Gastrocnemius medialis (tissue), 4 donors: ENCODE measurements at regions not wholly inside any gene's neighbourhood (a gene's known extent, or its start where the extent isn't known, plus 50 kb on each side); places are given as distances from the start of the nearest gene placed in this dataset.

Source experiments
- CTCF ChIP-seq, 5 experiments: fragments of 450-650 bp in 3 of 5; fragments of 200-600 bp in 2 of 5; sonication (generic) in 2 of 5; IDR thresholded peaks in 4 of 5; conservative IDR thresholded peaks in 1 of 5; 1 replicate in 4 of 5; 2 replicates in 1 of 5; pipeline ENCODE4 v1.5.1; 2016 to 2019; ENCODE audit warnings: antibody characterized with exemption in 5 of 5, mild to moderate bottlenecking in 3 of 5, moderate library complexity in 3 of 5
- POLR2A ChIP-seq, 2 donors: fragments of 450-650 bp; IDR thresholded peaks; one replicate each; pipeline ENCODE4 v1.6.1; 2017; ENCODE audit warnings: antibody characterized with exemption in 2 of 2, mild to moderate bottlenecking in 2 of 2, moderate library complexity in 2 of 2

GRCh38 chr2:237238249-237238648, 152.6 kb downstream of the COPS8 start:
- TF ChIP-seq CTCF (IDR thresholded peaks at IDR 0.05 in 4 of 5, conservative IDR thresholded peaks at IDR 0.05 in 1 of 5) (no peak), POLR2A (IDR thresholded peaks at IDR 0.05) (no peak)
